K562 (cell line): ENCODE measurements at regions not wholly inside any gene's neighbourhood (a gene's known extent, or its start where the extent isn't known, plus 50 kb on each side); places are given as distances from the start of the nearest gene placed in this dataset.

Experiments
- ATAC-seq: fragments of 200-7000 bp; cut with Tn5 transposase; 3 replicates; pipeline ENCODE4 v1.9.1; 2020; ENCODE audit warnings: moderate library complexity
- BruUV-seq: library from RNA; stranded (reverse); fragments of 400-500 nt; replicated peaks from 2 replicates; lab custom pipeline; 2021; lab: Mats Ljungman, UMichigan
- CTCF ChIA-PET: fragments of 300-600 bp; formaldehyde crosslinking; extraction: SDS; loops from one replicate; lab custom pipeline; 2021; ENCODE audit warnings: low intra/inter-chr PET ratio; lab: Yijun Ruan, JAX
- POLR2A ChIA-PET: fragments of 300-600, 350-650 bp; sonication (Branson Sonifier 250); formaldehyde crosslinking; extraction: SDS; loops from one replicate; lab custom pipeline; 2021; ENCODE audit warnings: antibody characterized with exemption, inconsistent platforms; lab: Yijun Ruan, JAX
- DNase-seq, 4 experiments: peaks; one replicate each; pipeline versions ENCODE4 v3.0.0 to v3.0.0-alpha.2; 2011 to 2018; ENCODE audit warnings: low spot score in 3 of 4, mixed read lengths in 3 of 4; ENCODE audit errors: extremely low read depth in 1 of 4
- FAIRE-seq: peaks from 2 replicates; lab custom pipeline; 2011; peaks lifted over from hg19 to GRCh38; lab: Jason Lieb, UNC
- H2AFZ ChIP-seq: 2 replicates; pipeline ENCODE4 v1.6.0; 2011; ENCODE audit warnings: low read depth, low read length, control low read depth, inconsistent platforms
- H3K27ac ChIP-seq: fragments of 200-600 bp; 3 replicates; pipeline ENCODE4 v1.8.0; 2011; ENCODE audit warnings: low read depth, mild to moderate bottlenecking, control low read depth, inconsistent platforms, low read length, moderate library complexity, mixed read lengths; ENCODE audit errors: extremely low read depth
- H3K27me3 ChIP-seq, 2 experiments: fragments of 300-600 bp in 1 of 2; 2 replicates in 1 of 2; 3 replicates in 1 of 2; pipeline versions ENCODE4 v1.6.0 to v1.8.0; 2011; ENCODE audit warnings: inconsistent platforms in 2 of 2, low read length in 2 of 2, mild to moderate bottlenecking in 1 of 2, mixed read lengths in 1 of 2, moderate library complexity in 1 of 2; ENCODE audit not compliant: control insufficient read depth in 2 of 2, insufficient read depth in 2 of 2
- H3K36me3 ChIP-seq: fragments of 300-600 bp; 3 replicates; pipeline ENCODE4 v1.8.0; 2011; ENCODE audit warnings: mild to moderate bottlenecking, low read length, inconsistent platforms; ENCODE audit not compliant: control insufficient read depth, insufficient read depth
- H3K4me1 ChIP-seq, 2 experiments: fragments of 200-600 bp in 1 of 2; replicated peaks in 1 of 2; 2 replicates in 1 of 2; 3 replicates in 1 of 2; pipeline versions ENCODE4 v1.5.1 to v1.8.0; 2011; ENCODE audit warnings: inconsistent platforms in 2 of 2, low read length in 2 of 2, mild to moderate bottlenecking in 1 of 2, mixed read lengths in 1 of 2, moderate library complexity in 1 of 2; ENCODE audit not compliant: control insufficient read depth in 2 of 2, insufficient read depth in 2 of 2
- H3K4me2 ChIP-seq: 2 replicates; pipeline ENCODE4 v1.6.1; 2011; ENCODE audit warnings: low read length, control low read depth, inconsistent platforms, mixed read lengths; ENCODE audit not compliant: insufficient read depth
- H3K4me3 ChIP-seq: fragments of 200-600 bp; sonication (generic), shearing (Covaris generic); 2 replicates; pipeline ENCODE4 v1.5.1; 2016; ENCODE audit warnings: control low read depth, inconsistent platforms
- H3K79me2 ChIP-seq: fragments of 200-600 bp; 3 replicates; pipeline ENCODE4 v1.8.0; 2011; ENCODE audit warnings: low read length, inconsistent platforms; ENCODE audit not compliant: control insufficient read depth, insufficient read depth
- H3K9ac ChIP-seq, 2 experiments: 2 replicates each; pipeline versions ENCODE4 v1.6.0 to v1.6.1; 2011; ENCODE audit warnings: low read depth in 2 of 2, low read length in 2 of 2, control low read depth in 1 of 2, inconsistent platforms in 1 of 2, mild to moderate bottlenecking in 1 of 2, mixed read lengths in 1 of 2; ENCODE audit not compliant: insufficient read depth in 1 of 2
- H3K9me1 ChIP-seq: one replicate; pipeline ENCODE4 v1.6.0; 2011; ENCODE audit warnings: inconsistent platforms, mild to moderate bottlenecking, low read length, moderate library complexity; ENCODE audit not compliant: control insufficient read depth, insufficient read depth
- H3K9me3 ChIP-seq: replicated peaks from 2 replicates; pipeline ENCODE4 v1.5.1; 2011; ENCODE audit warnings: low read depth, low read length, inconsistent platforms; ENCODE audit not compliant: control insufficient read depth, insufficient read depth
- H4K20me1 ChIP-seq: replicated peaks from 2 replicates; pipeline ENCODE4 v1.6.1; 2011; ENCODE audit warnings: low read length, inconsistent platforms, mixed read lengths; ENCODE audit not compliant: control insufficient read depth, insufficient read depth
- CBFA2T2 ChIP-seq: fragments of 450-650 bp; conservative IDR thresholded peaks from 2 replicates; pipeline ENCODE4 v1.6.1; 2017; ENCODE audit warnings: mild to moderate bottlenecking
- FOXK1 ChIP-seq: sonication (generic); formaldehyde crosslinking; IDR thresholded peaks from 2 replicates; pipeline ENCODE4 v1.8.0; 2022; ENCODE audit warnings: missing genetic modification reagents, mild to moderate bottlenecking, borderline replicate concordance
- MCM7 ChIP-seq, 2 experiments: fragments of 450-650 bp; IDR thresholded peaks; 2 replicates each; pipeline ENCODE4 v1.6.1; 2016 to 2018
- RBM14 ChIP-seq: fragments of 200-400 bp; formaldehyde crosslinking; IDR thresholded peaks from 2 replicates; pipeline ENCODE4 v1.6.1; 2018; ENCODE audit warnings: low read depth, mild to moderate bottlenecking, low read length, moderate library complexity, borderline replicate concordance; ENCODE audit not compliant: insufficient read depth
- SIN3B ChIP-seq: fragments of 450-650 bp; IDR thresholded peaks from 2 replicates; pipeline ENCODE4 v1.6.1; 2017; ENCODE audit warnings: low read depth, mild to moderate bottlenecking, moderate library complexity
- STAG1 ChIP-seq: sonication (generic); formaldehyde crosslinking; IDR thresholded peaks from 2 replicates; pipeline ENCODE4 v1.5.0; 2020; ENCODE audit warnings: missing genetic modification reagents, borderline replicate concordance
- STAT5A ChIP-seq: IDR thresholded peaks from 2 replicates; pipeline ENCODE4 v1.6.1; 2012; ENCODE audit warnings: low read length, inconsistent platforms, borderline replicate concordance
- TAL1 ChIP-seq: fragments of 450-650 bp; IDR thresholded peaks from 2 replicates; pipeline ENCODE4 v1.6.1; 2016; ENCODE audit warnings: mild to moderate bottlenecking
- XRCC3 ChIP-seq: fragments of 450-650 bp; IDR thresholded peaks from 2 replicates; pipeline ENCODE4 v1.6.1; 2017; ENCODE audit warnings: mild to moderate bottlenecking, moderate library complexity
- in situ Hi-C: fragments of 300-500 bp; cut with MboI; formaldehyde crosslinking; loops from 4 replicates; pipeline ENCODE4 v1.15.0; 2018; ENCODE audit warnings: inconsistent platforms, mixed read lengths
- intact Hi-C: fragments of 100-400 bp; cut with micrococcal nuclease; formaldehyde crosslinking; loops from 2 replicates; pipeline ENCODE4 v1.14.2; 2022
- TF ChIP-seq, protein P1 (sequence below): fragments of 200-800 bp; sonication (Bioruptor generic); IDR thresholded peaks from 2 replicates; pipeline ENCODE4 v1.6.1; 2017; ENCODE audit warnings: missing genetic modification characterization, missing compliant biosample characterization
- TF ChIP-seq, protein P2 (sequence below): sonication (generic); formaldehyde crosslinking; IDR thresholded peaks from 2 replicates; pipeline ENCODE4 v1.8.1; 2023; ENCODE audit warnings: mild to moderate bottlenecking, missing genetic modification reagents

DNA sequence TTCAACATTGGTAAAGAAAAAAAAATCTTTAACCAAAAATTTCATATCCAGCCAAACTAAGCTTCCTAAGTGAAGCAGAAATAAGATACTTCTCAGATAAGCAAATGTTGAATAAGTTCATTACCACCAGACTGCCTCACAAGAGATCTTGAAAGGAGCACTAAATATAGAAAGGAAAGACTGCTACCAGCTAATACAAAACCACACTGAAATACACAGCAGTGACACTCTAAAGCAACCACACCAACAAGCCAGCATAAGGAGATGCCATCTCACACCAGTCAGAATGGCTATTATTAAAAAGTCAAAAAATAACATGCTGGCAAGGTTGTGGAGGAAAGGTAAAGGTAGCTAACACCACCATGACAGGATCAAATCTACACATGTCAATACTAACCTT lies 74.0 kb upstream of the LHCGR start:
- CTCF ChIA-PET: no interaction called here

DNA sequence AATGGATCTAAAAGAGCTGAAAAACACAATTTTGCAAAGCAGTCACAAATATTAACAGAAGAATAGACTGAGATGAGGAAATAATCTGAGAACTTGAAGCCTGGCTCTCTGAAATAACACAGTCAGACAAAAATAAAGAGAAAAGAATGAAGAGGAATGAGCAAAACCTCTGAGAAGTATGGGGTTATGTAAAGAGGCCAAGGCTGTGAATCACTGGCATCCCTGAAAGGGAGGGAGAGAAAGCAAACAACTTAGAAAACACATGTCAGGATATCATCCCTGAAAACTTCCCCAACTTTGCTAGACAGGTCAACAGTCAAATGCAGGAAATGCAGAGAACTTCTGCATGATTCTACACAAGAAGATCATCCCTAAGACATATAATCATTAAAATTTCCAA lies 73.5 kb upstream of the LHCGR start:
- H3K79me2 ChIP-seq: no peaks in the 10 kb centered on the region
- H2AFZ ChIP-seq: no peak overlapping the region
- ATAC-seq: no peak
- BruUV-seq: no TSS peak
- no peaks in the 10 kb centered on the region for H4K20me1 ChIP-seq
- H3K27me3 ChIP-seq: no peaks in the 10 kb centered on the region
- ChIA-PET POLR2A (interaction anchor here (0.7 kb wide), 1 partner anchor 49 kb away, joined by 3 read pairs; no protein-coding TSS in a partner anchor), CTCF (no interaction called here)
- no peak overlapping the region for H3K9ac ChIP-seq
- no peaks in the 10 kb centered on the region for H3K36me3 ChIP-seq
- DNase-seq: no peak
- no peaks in the 10 kb centered on the region for H3K9me3 ChIP-seq
- intact Hi-C loops: loop anchor here (10.0 kb wide), 1 partner anchor 224 kb away; no protein-coding TSS in a partner anchor
- in situ Hi-C loops: no loop called here
- H3K4me2 ChIP-seq: no peak overlapping the region
- H3K4me3 ChIP-seq: no peak overlapping the region
- H3K9me1 ChIP-seq: no peaks in the 10 kb centered on the region
- H3K27ac ChIP-seq: no peak overlapping the region
- FAIRE-seq: no peak
- H3K4me1 ChIP-seq: no peaks in the 10 kb centered on the region
- TF ChIP-seq STAT5A (no peak), MCM7 (IDR thresholded peaks at IDR 0.05) (no peak), FOXK1 (CRISPR knock-in tag) (no peak), RBM14 (no peak), TAL1 (no peak), SIN3B (no peak), STAG1 (CRISPR knock-in tag) (no peak), CBFA2T2 (no peak)
- TF ChIP-seq, protein P1, sequence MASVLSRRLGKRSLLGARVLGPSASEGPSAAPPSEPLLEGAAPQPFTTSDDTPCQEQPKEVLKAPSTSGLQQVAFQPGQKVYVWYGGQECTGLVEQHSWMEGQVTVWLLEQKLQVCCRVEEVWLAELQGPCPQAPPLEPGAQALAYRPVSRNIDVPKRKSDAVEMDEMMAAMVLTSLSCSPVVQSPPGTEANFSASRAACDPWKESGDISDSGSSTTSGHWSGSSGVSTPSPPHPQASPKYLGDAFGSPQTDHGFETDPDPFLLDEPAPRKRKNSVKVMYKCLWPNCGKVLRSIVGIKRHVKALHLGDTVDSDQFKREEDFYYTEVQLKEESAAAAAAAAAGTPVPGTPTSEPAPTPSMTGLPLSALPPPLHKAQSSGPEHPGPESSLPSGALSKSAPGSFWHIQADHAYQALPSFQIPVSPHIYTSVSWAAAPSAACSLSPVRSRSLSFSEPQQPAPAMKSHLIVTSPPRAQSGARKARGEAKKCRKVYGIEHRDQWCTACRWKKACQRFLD (CRISPR knock-in tag): no peak

More for the DNA sequence above, 74.0 kb upstream of the LHCGR start:
- Histone ChIP-seq H4K20me1 (no peaks in the 10 kb centered on the region), H3K4me2 (no peak overlapping the region), H3K79me2 (no peaks in the 10 kb centered on the region), H3K9me1 (no peaks in the 10 kb centered on the region), H3K27ac (no peak overlapping the region), H3K9me3 (no peaks in the 10 kb centered on the region), H3K9ac (no peak overlapping the region), H3K36me3 (no peaks in the 10 kb centered on the region), H2AFZ (no peak overlapping the region), H3K27me3 (no peaks in the 10 kb centered on the region), H3K4me1 (no peaks in the 10 kb centered on the region), H3K4me3 (no peak overlapping the region)
- POLR2A ChIA-PET: interaction anchor here (0.7 kb wide), 1 partner anchor 50 kb away, joined by 3 read pairs; no protein-coding TSS in a partner anchor
- DNase-seq (no peak), FAIRE-seq (no peak), ATAC-seq (no peak)
- TF ChIP-seq XRCC3: no peak
- TF ChIP-seq, protein P2, sequence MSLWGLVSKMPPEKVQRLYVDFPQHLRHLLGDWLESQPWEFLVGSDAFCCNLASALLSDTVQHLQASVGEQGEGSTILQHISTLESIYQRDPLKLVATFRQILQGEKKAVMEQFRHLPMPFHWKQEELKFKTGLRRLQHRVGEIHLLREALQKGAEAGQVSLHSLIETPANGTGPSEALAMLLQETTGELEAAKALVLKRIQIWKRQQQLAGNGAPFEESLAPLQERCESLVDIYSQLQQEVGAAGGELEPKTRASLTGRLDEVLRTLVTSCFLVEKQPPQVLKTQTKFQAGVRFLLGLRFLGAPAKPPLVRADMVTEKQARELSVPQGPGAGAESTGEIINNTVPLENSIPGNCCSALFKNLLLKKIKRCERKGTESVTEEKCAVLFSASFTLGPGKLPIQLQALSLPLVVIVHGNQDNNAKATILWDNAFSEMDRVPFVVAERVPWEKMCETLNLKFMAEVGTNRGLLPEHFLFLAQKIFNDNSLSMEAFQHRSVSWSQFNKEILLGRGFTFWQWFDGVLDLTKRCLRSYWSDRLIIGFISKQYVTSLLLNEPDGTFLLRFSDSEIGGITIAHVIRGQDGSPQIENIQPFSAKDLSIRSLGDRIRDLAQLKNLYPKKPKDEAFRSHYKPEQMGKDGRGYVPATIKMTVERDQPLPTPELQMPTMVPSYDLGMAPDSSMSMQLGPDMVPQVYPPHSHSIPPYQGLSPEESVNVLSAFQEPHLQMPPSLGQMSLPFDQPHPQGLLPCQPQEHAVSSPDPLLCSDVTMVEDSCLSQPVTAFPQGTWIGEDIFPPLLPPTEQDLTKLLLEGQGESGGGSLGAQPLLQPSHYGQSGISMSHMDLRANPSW: no peak
- intact Hi-C loops: loop anchor here (10.0 kb wide), 1 partner anchor 225 kb away; no protein-coding TSS in a partner anchor
- in situ Hi-C loops: no loop called here
- no TSS peak for BruUV-seq
